ENCODE measurements at regions not wholly inside any gene's neighbourhood (a gene's known extent, or its start where the extent isn't known, plus 50 kb on each side); places are given as distances from the start of the nearest gene placed in this dataset.

DNA sequence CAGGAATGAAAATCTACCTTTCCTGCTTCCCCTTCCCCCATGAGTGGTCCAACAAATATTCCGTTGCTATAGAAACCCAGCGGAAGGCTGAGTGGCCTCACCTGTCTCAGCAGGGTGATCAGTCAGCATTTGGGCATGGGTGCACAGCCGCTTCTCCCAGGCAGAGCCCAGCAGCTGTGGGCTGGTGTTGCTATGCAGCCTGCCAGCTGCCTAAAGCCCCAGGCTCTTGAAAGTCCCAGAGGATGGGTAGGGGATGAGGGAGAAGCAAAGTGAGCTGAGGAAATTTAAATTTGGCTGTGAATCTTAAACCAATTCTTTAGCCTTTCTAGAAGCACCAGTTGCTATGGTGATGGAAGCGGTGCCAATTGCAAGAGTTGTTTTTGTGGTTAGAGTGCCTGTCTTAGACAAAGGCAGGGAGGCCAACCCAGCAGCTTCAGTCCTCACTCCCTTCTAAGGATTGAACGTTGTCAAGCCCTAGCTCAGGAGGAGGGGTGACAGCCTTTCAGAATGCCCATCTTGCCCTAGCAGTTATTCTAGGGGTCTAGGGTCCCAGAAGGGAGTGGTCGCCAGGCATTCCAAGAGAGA lies 151.5 kb upstream of the PITX1 start:
- TF ChIP-seq, protein P1, sequence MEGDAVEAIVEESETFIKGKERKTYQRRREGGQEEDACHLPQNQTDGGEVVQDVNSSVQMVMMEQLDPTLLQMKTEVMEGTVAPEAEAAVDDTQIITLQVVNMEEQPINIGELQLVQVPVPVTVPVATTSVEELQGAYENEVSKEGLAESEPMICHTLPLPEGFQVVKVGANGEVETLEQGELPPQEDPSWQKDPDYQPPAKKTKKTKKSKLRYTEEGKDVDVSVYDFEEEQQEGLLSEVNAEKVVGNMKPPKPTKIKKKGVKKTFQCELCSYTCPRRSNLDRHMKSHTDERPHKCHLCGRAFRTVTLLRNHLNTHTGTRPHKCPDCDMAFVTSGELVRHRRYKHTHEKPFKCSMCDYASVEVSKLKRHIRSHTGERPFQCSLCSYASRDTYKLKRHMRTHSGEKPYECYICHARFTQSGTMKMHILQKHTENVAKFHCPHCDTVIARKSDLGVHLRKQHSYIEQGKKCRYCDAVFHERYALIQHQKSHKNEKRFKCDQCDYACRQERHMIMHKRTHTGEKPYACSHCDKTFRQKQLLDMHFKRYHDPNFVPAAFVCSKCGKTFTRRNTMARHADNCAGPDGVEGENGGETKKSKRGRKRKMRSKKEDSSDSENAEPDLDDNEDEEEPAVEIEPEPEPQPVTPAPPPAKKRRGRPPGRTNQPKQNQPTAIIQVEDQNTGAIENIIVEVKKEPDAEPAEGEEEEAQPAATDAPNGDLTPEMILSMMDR (IDR thresholded peaks at IDR 0.05): no peak
- no peak for TF ChIP-seq EP300 (IDR thresholded peaks at IDR 0.05; ENCODE audit: low read depth)
- TF ChIP-seq POLR2A (IDR thresholded peaks at IDR 0.05): no peak
